ENCODE measurements at regions not wholly inside any gene's neighbourhood (a gene's known extent, or its start where the extent isn't known, plus 50 kb on each side); places are given as distances from the start of the nearest gene placed in this dataset.

- no peak for DNase-seq (ENCODE audit: low read depth, low spot score)
These were observed 74.7 kb upstream of the MKLN1 start for GRCh38 chr7:131252976-131253375.

GRCh38 chr7:131254211-131254610, 73.5 kb upstream of the MKLN1 start:
- no peak for DNase-seq (ENCODE audit: low read depth, low spot score)

- no peak for DNase-seq (ENCODE audit: low read depth, low spot score)
These were observed 72.4 kb upstream of the MKLN1 start for GRCh38 chr7:131255242-131255641.

- DNase-seq (ENCODE audit: low read depth, low spot score) = no peak
These were observed 66.1 kb upstream of the MKLN1 start for GRCh38 chr7:131261476-131261994.

GRCh38 chr7:131265227-131265626, 62.4 kb upstream of the MKLN1 start:
- DNase-seq (ENCODE audit: low read depth, low spot score) = no peak

- no peak for DNase-seq (ENCODE audit: low read depth, low spot score)
These were observed 60.0 kb upstream of the MKLN1 start for GRCh38 chr7:131267631-131268030.

- no peak for DNase-seq (ENCODE audit: low read depth, low spot score)
These were observed 58.8 kb upstream of the MKLN1 start for GRCh38 chr7:131268906-131269305.

- DNase-seq (ENCODE audit: low read depth, low spot score) = no peak
These were observed 55.6 kb upstream of the MKLN1 start for GRCh38 chr7:131272086-131272485.

- no peak for DNase-seq (ENCODE audit: low read depth, low spot score)
These were observed 52.7 kb upstream of the MKLN1 start for GRCh38 chr7:131274986-131275385.

- no peak for DNase-seq (ENCODE audit: low read depth, low spot score)
These were observed 51.5 kb upstream of the MKLN1 start for GRCh38 chr7:131276190-131276589.

GRCh38 chr7:131276748-131277147, 50.9 kb upstream of the MKLN1 start:
- DNase-seq (ENCODE audit: low read depth, low spot score) = no peak

Data from brain pericyte (primary cell).